ENCODE measurements at regions not wholly inside any gene's neighbourhood (a gene's known extent, or its start where the extent isn't known, plus 50 kb on each side); places are given as distances from the start of the nearest gene placed in this dataset.

- TF ChIP-seq ATF6 (CRISPR knock-in tag; IDR thresholded peaks at IDR 0.05), result no peak
- no peak for TF ChIP-seq ATF3 (CRISPR knock-in tag; conservative IDR thresholded peaks at IDR 0.05)
- no peak for TF ChIP-seq ZNF423 (CRISPR knock-in tag; IDR thresholded peaks at IDR 0.05)
- no peak for TF ChIP-seq PRRX2 (CRISPR knock-in tag; IDR thresholded peaks at IDR 0.05)
- no peak for TF ChIP-seq CBFB (CRISPR knock-in tag; IDR thresholded peaks at IDR 0.05; ENCODE audit: low read depth)
- no peak for TF ChIP-seq ZNF396 (CRISPR knock-in tag; IDR thresholded peaks at IDR 0.05; ENCODE audit: borderline replicate concordance)
Observed at GRCh38 chrX:42680666-42681065, 97.3 kb downstream of the PPP1R2C start (continued).

GRCh38 chrX:42678133-42678532, 99.8 kb downstream of the PPP1R2C start:
- no peak for TF ChIP-seq NFATC4 (CRISPR knock-in tag; IDR thresholded peaks at IDR 0.05)
- TF ChIP-seq NR3C1 (CRISPR knock-in tag; conservative IDR thresholded peaks at IDR 0.05; ENCODE audit: low read depth), result no peak
- no peak for TF ChIP-seq ETV6 (CRISPR knock-in tag; IDR thresholded peaks at IDR 0.05)
- TF ChIP-seq FOXK1 (CRISPR knock-in tag; IDR thresholded peaks at IDR 0.05), result no peak
- TF ChIP-seq ZNF138 (CRISPR knock-in tag; conservative IDR thresholded peaks at IDR 0.05), result no peak
- no peak for TF ChIP-seq NR2C2 (CRISPR knock-in tag; IDR thresholded peaks at IDR 0.05)
- no peak for TF ChIP-seq HMGA2 (CRISPR knock-in tag; IDR thresholded peaks at IDR 0.05)
- no peak for TF ChIP-seq ZNF512 (CRISPR knock-in tag; IDR thresholded peaks at IDR 0.05; ENCODE audit: borderline replicate concordance)
- no peak for TF ChIP-seq ZNF423 (CRISPR knock-in tag; IDR thresholded peaks at IDR 0.05)
- no peak for TF ChIP-seq ATF2 (CRISPR knock-in tag; IDR thresholded peaks at IDR 0.05; ENCODE audit: borderline replicate concordance, low read depth)
- TF ChIP-seq FOXP4 (CRISPR knock-in tag; IDR thresholded peaks at IDR 0.05), result no peak
- TF ChIP-seq GRHL2 (CRISPR knock-in tag; IDR thresholded peaks at IDR 0.05; ENCODE audit: insufficient replicate concordance, severe bottlenecking), result no peak
- TF ChIP-seq JUN (CRISPR knock-in tag; IDR thresholded peaks at IDR 0.05), result no peak
- TF ChIP-seq USF2 (CRISPR knock-in tag; IDR thresholded peaks at IDR 0.05), result no peak
- peaks cover 12% of the 10 kb centered on the region for H3K9me3 Mint-ChIP-seq
- DNase-seq (ENCODE audit: low spot score) (no peak), ATAC-seq (no peak)
- H3K4me1 Mint-ChIP-seq, result peaks cover 31% of the 10 kb centered on the region
- POLR2A ChIA-PET, result no interaction called here
- H3K27me3 Mint-ChIP-seq (ENCODE audit: low read depth), result no peaks in the 10 kb centered on the region
- CTCF ChIA-PET, result no interaction called here
- no peak overlapping the region for H3K27ac Mint-ChIP-seq
- no peak overlapping the region for H3K4me3 Mint-ChIP-seq
- no peaks in the 10 kb centered on the region for H3K36me3 Mint-ChIP-seq

Data from WTC11 (cell line).